NCI-H146 treated with DMSO at 0.1 percent for 48 hours (cell line): ENCODE measurements at regions not wholly inside any gene's neighbourhood (a gene's known extent, or its start where the extent isn't known, plus 50 kb on each side); places are given as distances from the start of the nearest gene placed in this dataset.

Experiments used
- DNase-seq: peaks from one replicate; lab custom pipeline; 2025; ENCODE audit not compliant: unreplicated experiment; lab: John Stamatoyannopoulos, UW

GRCh38 chr10:111970111-111970510, 213.5 kb downstream of the GPAM start:
- no peak for DNase-seq

- no peak for DNase-seq
Measured at GRCh38 chr10:111972109-111972508, 211.5 kb downstream of the GPAM start.

DNA sequence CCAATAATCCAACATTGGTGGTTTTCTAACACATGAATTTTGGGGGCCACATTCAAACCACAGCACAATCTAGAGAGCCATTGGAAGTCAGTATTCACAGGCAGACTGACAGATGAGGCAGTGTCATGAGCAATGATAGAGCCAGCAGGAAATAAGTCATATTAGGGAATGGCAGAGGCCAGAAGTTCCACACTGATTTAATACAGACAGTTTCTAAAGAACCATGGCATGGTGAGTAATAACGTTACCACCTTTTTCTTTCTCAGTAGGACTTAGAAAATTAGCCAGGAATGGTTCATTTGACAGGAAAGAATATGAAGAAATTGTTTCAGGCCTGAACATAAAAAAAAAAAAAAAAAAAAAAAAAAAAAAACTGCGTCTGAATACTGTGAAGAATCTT, 210.3 kb downstream of the GPAM start:
- DNase-seq = no peak

GRCh38 chr10:111973826-111974225, 209.7 kb downstream of the GPAM start:
- no peak for DNase-seq

DNA sequence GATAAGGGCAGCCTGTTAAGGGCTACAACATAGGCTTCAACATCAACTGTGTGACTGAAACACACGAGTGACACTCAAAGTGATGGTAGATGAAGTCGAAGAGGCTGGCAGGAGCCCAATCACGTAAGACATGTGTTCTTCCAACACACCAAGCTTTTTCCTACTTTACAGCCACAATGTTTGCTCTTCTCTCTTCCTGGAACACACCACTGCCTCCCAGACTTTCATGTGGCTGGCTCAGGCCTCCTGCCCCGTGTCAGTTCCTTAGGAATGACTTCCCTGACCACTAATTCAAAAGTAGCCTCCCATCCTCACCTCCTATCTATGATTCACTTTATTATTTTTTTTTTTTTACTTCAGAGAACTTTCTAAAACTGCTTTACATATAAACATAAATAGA, 209.2 kb downstream of the GPAM start:
- DNase-seq = no peak

DNA sequence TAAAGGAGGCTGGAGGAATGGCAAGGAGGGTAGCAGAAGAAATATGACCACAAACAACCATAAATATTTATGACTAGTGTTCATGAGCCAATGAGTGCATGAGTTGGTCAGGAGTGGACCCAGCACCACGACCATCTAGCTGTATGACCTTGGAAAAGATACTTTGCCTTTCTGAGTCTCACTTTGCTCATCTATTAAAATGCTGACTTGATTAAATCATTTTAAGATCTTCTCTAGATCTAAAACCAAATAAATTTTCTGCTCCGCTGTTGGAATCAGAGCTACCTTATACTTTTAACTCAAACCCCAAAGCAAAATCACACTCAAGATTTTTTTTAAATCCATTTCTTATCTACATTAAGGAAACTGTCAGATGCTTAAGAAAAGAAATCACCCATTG, 207.0 kb downstream of the GPAM start:
- no peak for DNase-seq

- DNase-seq = no peak
Measured at GRCh38 chr10:111984057-111984456, 199.5 kb downstream of the GPAM start.

DNA sequence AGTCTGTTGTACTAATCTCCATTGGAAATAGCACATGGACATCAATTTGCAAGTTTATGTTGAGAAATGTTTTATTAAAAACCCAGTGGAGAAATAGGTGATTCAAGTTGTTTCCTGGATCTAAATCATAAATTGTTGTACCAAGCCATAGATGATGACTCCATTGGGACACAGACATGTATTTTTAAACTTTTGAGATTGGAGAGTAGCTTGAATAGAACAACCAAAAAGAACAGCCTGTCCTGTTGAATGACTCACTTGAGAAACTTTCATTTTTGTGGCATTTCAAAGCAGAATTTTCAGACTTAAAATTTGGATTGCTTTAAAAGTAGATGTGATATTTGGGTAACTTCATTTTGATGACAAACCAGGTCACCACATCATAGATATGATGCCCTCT, 197.5 kb downstream of the GPAM start:
- DNase-seq = no peak

- no peak for DNase-seq
Measured at GRCh38 chr10:111988646-111989045, 194.9 kb downstream of the GPAM start.

- no peak for DNase-seq
Measured at GRCh38 chr10:111989136-111989911, 194.2 kb downstream of the GPAM start.

DNA sequence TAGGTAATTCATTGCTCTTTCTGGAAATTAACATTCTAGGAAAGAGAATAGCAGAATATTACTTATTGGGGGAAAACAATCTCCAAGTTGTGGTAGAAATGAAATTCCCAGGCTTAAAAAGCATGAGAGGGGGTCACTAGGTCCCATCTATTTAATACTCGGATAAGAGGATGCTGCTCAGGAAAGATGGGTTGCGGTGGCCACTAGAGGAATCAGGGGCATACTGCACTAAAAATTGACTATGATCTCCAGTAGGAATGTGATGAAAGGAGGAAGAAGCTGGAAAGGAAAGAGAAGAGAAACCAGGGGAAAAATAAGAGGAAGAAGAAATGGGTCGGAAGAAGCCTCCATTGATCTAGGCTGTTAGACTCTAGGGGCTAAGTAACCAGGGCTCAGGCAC, 192.8 kb downstream of the GPAM start:
- DNase-seq = no peak

DNA sequence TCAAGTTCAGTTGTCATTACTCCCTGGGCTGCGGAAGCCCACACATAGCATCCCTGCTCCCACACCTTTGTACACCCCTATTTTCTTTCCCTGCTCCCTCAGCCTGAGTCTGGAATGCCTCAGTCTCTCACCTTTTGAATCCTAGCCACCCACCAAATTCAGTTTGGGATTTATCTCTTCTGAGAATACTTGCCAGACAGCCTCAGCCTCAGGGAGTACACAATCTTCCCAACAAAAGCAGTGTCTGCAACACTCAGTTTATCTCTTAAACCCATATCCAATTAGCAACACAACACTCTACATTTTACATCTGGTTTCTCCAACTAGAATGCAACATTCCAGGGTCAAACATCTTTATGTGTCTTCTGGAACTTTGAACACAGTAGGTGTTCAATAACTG, 190.2 kb downstream of the GPAM start:
- no peak for DNase-seq

DNA sequence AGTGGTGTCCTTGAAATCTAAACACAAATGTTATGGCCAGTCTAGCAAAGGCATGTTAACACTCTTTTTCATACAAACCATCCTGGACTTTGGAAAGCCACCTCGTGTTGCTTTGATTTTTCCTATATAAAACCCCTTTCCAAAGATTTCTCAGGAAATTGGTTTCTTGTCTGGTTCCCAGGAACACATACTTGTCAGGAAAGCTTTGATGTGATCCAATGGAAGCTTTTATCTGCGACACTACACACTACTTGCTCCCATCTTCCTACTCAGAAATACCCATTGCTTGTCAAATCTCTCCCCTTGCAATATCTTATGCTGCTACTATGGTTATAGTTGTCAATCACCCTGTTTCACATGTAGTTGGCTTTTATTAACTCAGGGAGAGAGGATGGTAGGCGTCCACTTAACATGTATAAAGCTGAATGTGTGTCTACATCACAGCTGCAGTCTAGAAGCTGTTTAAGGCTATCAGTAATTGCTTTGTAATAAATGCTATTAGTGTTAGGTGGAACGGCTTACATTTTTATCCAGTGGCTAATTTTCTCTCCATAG, 189.6 kb downstream of the GPAM start:
- DNase-seq = no peak

GRCh38 chr10:111996103-111996502, 187.5 kb downstream of the GPAM start:
- DNase-seq = no peak

GRCh38 chr10:111998728-111999127, 184.8 kb downstream of the GPAM start:
- no peak for DNase-seq

GRCh38 chr10:111999205-111999914, 184.2 kb downstream of the GPAM start:
- no peak for DNase-seq

- no peak for DNase-seq
Measured at GRCh38 chr10:111999915-112000302, 183.7 kb downstream of the GPAM start.

GRCh38 chr10:112000466-112000865, 183.1 kb downstream of the GPAM start:
- DNase-seq = no peak

DNA sequence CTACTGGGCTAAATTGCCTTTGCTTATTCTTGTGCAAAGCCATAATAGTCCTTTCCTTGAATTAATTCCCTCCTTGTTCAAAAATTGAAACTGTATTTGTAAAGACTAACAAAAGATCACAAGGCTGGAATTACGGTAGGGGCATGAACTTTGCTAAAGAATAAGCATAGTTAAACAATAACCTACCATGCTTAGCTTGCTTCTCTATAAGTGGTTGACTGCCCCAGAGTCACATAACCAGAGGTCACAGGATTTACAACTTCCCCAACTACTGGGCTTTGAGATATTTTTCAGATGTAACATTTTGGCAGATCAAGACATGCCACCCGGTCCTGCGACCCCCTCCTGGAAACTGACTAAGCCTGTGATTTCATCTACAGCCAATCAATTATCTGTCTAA, 181.4 kb downstream of the GPAM start:
- no peak for DNase-seq

GRCh38 chr10:112004075-112004474, 179.5 kb downstream of the GPAM start:
- no peak for DNase-seq

DNA sequence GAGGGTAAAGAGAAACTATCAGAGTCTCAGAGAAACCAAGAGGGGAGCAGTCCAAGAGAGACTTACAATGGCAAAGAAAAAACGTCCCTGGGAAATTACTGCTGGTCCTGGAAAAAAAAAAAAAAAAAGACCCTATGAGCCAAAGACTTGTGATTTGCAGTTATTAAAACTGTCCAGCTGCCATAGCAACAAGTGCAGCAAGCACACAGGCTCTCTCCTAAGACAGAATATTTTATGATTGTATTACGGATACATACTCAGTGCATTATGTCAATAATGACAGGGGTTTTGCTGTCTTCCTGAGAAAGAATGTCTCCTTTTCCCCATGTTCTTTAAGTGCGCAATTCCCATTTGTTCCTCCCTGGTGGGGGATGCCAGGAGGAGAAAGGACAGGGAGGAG, 178.5 kb downstream of the GPAM start:
- no peak for DNase-seq

- DNase-seq = no peak
Measured at GRCh38 chr10:112006407-112006806, 177.2 kb downstream of the GPAM start.
